CD1c-positive myeloid dendritic cell (primary cell): ENCODE measurements at regions not wholly inside any gene's neighbourhood (a gene's known extent, or its start where the extent isn't known, plus 50 kb on each side); places are given as distances from the start of the nearest gene placed in this dataset.
"Not testable (repeated sequence)": the region's sequence is repeated elsewhere in the genome, so short reads cannot be mapped to it uniquely, and the experiment has no call there.

ENCODE experiments used
- DNase-seq: peaks from one replicate; pipeline ENCODE4 v3.0.0-alpha.2; 2016; ENCODE audit errors: extremely low spot score

DNA sequence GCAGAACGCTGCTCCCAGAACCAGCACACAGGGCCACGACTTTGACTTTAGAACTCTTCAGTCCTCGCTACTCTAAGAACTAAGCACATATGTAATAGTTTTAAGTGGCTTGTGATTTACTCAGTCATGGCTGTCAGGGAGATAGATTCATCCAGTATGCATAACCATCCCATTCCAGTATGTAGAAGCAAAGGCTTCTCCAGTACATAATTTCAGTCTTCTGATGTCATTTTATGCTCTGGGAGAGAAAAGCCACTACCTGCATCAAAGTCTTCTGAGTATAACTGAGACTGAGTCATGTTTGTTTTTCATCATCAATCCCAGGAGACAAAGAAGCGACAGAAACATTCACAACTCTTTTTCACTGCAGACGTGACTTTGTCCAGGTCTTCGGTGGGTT lies 885.7 kb downstream of the PLA2G4A start:
- DNase-seq: no peak

DNA sequence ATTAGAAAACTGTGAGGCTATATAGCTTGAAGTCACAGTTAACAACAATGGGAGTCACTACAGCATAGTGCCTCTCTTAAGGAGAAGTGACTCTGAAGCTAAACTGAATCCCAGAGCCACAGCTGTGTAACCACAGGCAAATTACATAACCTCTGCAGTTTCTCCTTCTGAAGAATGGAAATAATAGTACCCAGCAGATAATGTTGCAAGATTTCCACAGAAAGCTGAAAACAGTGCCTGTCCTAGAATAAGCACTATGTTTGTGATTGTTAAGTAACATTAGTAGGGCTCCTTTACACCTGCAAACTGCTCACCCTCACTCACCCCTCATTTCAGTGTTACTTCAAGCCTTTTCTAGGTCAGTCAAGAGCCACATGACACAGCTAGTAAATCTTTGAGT lies 886.7 kb downstream of the PLA2G4A start:
- no peak for DNase-seq

DNA sequence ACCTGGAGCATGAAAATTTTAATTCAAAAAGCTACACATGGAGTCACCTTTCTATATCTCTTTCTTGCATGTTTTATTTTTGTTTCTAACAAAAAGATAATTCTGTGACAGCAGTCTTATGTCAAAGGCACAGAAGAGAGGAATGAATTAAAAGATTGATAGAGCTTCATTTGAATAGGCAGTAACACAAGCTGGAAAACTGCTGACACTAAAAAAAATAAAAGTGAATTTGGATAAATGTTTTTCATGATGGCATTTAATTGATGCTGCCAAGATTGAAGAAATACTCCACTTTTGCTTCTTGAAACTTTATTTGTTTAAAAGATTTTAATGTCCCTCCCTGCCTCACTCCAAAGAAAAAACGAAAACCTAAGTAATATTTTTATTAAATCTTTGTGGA lies 887.4 kb downstream of the PLA2G4A start:
- DNase-seq: no peak

DNA sequence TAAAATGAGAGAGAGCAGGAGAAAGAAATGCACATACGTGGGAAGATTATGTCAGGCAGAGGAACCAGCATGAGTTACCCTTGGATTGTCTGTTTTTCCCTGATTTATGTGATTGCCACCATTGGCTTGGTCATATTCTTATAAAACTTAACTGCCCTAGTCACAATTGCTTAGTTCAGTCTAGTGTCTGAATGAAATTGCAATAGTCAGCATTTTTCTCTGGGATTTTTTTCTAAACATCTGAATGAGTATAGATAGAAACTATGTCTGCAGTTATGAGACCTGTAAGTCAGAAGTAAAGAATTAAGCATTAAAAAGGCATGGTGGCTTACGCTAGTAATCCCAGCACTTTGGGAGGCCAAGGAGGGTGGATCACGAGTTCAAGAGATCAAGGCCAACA lies 889.8 kb downstream of the PLA2G4A start:
- no peak for DNase-seq

DNA sequence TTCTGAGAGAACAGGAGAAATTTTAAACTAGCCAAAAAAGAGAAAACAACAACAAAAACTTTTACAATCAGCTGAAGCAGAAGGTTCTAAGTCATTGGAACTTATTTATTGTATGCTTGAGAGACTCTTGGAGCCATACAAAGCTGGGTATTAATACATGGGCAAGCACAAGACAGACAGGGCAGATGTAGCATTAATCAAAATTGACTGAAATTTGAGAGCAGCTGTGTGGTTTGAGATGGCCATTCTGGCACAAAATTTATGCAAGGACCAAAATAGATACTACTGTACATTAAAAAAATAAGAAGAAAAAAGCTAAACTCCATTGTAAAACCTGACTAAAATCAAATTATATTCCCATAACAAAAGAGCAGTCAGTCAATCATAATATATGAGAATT lies 892.5 kb downstream of the PLA2G4A start:
- DNase-seq: no peak

DNA sequence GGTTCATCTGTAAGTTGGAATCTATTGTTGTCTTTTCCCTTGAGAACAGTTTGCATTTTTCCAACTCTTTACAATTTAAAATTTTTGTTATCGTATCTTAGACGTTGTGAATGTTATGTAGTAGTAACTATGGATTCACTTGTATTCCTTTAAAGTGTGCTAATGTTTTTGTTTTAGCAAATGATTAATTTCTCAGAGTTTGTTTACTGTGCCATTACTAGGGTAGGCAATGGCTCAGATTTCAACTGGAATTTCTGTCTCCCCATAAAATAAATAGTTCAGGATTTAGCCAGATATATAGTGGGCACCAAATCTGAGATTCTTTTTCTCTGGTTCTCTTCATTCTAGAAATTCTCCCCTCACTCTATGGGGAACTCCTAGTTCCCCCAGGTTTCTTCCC lies 896.5 kb downstream of the PLA2G4A start:
- no peak for DNase-seq

DNA sequence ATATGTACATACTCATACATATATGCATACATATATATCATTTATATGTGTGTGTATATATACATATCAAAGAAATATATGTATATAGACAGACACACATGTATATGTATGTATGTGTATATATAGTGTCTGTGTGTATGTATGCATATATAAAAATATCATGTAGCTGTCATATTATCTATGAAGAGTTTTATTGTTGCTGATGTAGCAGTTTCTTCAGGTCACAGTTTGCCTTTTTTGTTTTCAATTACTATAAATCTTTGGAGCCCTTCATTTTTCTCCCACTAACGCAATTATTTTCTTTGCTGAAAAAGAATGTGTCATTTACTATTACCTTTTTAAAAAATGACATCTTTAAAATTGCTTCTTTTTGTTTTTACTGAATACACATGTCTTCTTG lies 904.5 kb downstream of the PLA2G4A start:
- no peak for DNase-seq

DNA sequence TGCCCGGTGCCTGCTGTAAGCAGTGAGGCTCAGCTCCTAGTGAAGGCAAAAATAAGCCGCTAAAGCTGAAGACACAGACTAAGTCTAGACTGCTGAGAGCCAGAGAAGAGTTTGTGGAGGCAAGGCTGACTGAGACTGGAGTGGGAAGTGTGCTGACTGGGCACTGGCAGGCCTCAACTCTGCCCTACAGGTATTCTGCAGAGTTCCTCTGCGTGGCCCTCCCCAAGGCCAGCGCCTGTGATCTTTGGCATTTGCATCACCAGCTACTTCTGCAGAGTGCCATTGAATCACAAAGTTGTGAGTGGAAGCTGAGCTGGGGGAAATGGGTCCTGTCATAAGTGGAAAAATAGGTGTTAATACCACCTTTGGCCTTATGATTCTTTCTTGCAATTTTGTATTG lies 905.7 kb downstream of the PLA2G4A start:
- DNase-seq: no peak

DNA sequence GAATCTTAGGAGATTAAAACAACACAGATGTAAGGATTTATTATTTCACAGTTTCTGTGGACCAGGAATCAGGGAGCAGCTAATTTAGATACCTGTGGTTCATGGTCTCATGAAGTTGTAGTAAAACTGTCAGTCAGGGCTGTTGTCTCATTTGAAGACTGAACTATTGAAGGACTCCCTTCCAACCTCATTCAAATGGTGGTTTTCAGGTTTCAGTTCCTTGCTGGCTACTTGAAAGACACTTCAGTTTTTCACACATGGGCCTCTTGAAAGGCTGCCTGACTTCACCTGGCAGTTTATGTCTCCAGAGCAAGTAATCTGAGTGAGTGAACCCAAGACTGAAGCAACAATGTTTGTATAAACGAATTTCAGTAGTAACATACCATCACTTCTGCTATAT lies 915.9 kb downstream of the PLA2G4A start:
- DNase-seq: no peak

DNA sequence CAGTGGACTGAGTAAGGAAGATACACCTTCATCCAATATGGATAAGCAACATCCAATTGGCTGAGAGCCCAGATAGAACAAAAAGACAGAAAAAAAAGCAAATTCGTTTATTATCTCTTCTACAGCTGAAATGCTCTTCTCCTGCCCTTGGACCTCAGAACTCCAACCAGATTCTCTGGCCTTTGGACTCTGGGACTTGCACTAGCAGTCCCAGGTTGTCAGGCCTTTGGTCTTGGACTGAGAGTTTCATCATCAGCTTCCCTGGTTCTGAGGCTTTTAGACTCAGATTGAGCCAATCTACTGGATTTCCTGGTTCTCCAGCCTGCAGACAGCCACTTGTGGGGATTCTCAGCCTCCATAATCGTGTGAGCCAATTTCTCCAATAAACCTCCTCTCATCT lies 926.8 kb downstream of the PLA2G4A start:
- DNase-seq: no peak

DNA sequence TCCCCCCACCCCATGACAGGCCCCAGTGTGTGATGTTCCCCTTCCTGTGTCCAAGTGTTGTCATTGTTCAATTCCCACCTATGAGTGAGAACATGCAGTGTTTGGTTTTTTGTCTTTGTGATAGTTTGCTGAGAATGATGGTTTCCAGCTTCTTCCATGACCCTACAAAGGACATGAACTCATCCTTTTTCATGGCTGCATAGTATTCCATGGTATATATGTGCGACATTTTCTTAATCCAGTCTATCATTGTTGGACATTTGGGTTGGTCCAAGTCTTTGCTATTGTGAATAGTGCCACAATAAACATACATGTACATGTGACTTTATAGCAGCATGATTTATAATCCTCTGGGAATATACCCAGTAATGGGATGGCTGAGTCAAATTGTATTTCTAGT lies 927.9 kb downstream of the PLA2G4A start:
- not testable (repeated sequence) for DNase-seq

DNA sequence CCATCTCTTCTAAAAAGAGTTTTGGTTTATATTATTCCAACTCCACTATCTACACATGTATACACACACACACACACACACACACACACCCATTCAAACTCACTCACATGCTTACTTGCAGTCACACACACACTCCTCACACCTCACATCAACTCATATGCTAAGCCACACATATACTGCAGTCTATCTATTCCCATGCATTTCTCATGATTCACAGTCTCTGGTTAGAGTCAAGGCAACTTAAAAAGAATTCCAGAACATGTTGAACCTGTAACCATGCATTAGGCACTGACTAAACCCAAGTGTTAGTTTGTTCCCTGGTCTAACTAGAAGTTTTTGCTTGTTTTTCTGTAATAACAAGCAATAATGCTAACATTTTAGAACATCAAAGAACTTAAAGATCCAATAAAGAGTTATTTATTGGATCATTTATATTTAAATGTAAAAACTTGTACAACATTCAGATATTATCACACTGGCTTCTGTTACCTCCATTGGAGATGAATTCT lies 931.1 kb downstream of the PLA2G4A start:
- DNase-seq: no peak

DNA sequence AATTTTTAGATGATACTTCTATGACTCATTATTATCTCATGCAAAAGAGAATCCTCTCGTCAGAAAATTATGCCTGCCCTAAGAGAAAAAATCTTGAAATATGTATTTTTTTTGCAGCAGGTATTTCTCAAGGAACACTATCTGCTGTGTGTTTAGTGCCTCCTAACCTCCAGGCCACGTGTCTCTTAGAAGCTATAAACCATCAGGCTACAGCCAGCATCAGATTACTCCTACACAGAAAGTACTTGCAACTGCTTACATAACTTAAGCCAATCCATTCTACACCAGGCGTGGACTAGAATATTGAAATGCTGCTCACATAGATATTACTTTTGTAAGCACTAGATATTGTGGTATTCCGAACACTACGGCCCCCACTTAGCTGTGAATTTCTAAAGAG lies 933.4 kb downstream of the PLA2G4A start:
- no peak for DNase-seq

DNA sequence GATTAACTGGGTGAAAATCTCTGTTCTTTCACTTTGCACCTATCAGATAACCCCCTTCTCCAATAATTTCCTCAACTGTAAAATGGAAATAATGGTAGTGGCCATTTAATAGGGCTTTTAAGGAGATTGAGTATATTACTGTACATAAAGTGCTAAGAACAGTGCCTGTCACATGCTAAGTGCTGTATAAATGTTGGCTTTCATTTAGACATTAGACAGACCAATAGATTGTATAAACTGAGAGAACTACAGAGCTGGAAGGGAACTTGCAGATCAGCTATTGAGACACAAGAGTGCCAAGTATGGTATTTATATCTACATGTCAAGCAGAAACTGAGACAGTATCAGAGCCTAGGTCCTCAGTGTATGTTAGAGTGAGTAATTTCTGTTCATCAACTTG lies 934.7 kb downstream of the PLA2G4A start:
- no peak for DNase-seq

DNA sequence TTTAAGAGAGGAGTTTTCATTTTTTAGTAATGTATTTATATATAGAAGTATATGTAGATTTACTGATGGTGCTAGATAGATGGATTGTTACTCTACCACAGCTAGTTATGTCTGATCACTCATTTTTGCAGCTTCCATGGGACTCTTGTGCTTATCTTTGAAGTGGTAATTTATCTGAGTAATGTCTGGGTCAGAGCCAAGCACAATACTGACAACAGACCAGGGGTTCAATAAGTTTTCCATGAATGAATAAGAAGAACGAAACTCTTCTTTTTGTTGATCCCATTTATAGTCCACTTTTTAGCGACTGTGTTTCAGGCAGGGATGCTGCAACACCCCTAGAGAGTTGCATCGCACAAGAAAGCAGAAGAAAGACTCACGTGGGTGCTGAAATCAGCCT lies 935.2 kb downstream of the PLA2G4A start:
- DNase-seq: no peak

DNA sequence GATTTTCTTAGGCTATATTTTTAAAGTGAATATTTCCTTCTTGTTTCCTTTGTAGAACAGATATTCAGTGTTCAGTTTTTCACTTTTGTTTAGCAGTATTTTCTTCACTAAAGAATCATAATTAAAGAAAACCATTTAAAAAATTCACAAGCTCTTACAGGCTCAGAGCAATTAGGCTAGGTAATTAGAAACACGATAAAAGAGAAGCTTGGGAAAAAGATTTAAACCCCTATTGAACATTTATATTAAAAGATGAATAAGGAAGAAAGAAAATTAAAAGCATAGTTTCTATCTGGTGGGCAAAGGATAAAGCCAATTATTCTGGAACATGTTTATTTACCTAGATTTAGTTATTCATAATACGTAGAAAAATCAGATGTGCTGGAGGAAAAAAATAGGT lies 942.6 kb downstream of the PLA2G4A start:
- DNase-seq: no peak

DNA sequence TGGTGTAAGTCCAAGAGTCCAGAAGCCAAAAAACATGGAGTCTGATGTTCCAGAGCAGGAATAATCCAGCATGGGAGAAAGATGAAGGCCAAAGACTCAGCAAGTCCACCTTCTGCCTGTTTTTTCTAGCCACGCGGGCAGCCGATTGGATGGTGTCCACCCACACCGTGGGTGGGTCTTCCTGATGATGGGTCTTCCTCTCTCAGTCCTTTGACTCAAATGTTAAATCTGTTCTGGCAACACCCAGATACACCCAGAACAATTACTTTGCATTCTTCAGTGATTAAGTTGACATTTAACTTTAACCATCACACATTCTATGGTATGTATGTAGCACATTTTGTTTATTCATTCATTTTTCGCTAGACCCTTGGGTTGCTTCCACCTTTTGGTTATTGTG lies 944.4 kb downstream of the PLA2G4A start:
- no peak for DNase-seq

DNA sequence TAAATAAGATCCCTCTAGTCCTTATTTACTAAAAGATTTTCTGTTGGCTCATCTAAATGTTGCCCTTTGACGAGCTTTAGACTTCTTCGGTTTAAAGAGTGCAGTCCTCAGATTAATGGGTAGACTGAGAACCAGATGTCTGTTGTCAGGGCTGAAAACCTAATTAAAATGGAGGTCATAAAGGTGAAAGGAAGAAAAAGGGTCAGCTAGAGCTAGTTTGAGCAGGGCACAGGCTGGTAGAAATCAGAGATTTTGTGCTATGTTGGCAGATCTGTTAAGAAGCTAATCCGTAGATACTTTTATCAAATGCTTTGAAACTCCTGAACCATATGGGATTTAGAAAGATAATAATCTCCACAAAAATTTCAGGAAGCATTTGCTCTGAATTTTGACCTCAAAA lies 959.0 kb downstream of the PLA2G4A start:
- no peak for DNase-seq

DNA sequence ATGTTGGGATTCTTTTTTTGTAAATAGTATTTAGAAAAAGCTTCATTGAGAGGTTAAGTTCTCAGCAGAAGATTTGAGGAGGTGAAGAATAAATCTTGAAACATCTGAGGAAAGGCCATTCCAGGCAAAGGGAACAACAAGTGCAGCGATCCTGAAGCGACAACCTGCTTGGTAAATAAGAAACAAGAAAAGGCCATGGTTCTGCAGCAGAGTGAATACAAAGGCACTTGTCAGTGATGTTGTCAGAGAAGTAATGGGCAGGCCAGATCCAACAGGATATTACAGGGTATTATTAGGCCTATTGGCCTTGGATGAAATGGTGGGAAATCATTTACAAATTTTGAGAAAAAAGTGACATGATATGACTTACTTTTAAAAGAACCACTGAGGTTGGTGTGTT lies 960.0 kb downstream of the PLA2G4A start:
- no peak for DNase-seq

DNA sequence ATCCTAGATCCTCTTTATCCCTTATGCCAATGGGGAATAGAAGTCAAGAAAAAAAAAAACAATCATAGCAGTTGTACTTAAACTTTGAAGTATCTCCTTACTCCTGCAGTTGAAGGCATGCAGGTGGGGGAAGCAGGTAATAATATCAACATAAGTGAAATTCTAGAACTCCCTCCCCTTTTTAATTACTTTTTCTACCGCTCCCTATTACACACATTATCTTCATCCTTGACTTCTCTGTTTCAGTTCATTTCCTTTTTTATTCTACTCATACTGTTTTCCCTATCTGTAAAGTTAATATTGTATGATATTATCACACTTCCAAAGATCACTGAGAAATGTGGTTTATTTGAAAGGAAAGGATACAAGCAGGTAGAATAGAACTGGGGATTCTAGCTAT lies 962.0 kb downstream of the PLA2G4A start:
- DNase-seq: no peak

DNA sequence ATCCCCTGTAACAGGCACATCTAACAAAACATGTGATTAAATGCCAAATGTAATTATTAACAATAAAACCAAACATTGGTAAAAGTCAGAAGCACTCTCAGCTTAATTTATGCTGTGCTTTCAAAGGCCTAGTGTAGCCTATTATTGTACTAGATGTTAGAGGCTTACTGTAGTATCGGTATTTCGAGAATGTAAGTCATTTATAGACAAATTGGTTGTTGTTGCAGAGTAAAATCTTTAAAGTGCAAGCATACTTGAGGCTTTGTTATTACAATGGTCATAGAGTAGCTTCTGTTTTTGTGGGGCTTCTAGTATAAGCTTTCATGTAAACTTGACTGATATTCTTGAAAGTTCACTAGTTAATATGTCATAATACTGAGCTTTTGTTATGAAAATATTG lies 965.8 kb downstream of the PLA2G4A start:
- no peak for DNase-seq

DNA sequence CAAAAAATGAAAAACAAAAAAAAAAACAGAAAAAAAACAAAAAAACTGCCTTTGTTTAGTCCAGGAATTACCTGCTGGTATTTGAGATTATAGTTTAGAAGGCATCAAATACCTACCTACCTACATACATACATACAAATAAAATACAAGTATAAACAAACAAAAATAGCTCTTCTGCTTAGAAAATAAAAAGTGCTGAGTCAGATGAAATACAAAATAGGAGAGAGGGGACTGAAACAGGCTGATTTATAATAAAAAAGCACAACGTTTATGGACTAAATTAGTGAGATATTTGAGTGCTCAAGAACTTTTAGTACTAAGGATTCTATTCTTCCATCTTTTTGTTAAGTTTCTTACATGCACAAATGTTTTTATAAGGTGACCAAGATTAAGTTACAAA lies 980.8 kb downstream of the PLA2G4A start:
- DNase-seq: no peak

DNA sequence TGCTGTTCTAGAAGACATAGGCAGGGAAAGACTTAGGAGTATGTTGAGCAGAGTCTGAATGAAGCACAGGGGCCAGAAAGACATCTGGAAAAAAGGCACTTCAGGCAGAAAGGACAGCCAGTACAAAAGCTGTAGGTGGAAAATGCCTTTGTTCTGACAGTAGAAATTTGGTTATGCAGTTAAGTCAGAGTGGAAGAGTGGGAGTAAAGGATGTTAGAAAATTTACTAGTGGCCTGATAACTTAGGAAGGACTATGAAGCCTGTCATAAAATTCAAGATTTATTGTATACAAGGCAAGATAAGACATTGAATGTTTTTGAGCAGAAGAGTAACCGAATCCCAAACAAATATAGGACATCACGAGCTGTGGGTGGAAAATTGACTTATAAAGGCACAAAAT lies 987.9 kb downstream of the PLA2G4A start:
- no peak for DNase-seq

DNA sequence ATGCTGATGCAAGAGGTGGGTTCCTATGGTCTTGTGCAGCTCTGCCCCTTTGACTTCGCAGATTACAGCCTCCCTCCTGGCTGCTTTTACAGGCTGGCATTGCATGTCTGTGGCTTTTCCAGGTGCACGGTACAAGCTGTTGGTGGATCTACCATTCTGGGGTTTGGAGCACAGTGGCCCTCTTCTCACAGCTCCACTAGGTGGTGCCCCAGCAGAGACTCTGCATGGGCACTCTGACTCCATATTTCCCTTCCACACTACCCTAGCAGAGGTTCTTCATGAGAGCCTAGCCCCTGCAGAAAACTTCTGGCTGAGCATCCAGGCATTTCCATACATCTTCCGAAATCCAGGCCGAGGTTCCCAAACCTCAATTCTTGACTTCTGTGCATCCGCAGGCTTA lies 989.0 kb downstream of the PLA2G4A start:
- no peak for DNase-seq

DNA sequence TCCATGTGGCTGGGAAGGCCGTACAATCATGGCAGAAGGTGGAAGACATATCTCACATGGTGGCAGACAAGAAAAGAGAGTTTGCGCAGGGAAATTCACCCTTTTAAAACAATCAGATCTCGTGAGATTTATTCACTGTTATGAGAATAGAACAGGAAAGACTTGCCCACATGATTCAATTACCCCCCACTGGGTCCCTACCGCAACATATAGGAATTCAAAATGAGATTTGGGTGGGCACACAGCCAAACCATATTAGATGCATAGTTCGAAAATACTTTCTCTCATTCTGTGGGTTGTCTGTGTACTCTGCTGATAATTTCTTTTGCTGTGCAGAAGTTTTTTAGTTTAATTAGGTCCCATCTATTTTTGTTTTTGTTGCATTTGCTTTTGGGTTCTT lies 990.3 kb downstream of the PLA2G4A start:
- DNase-seq: no peak
